Cerebellar nuclear complex (tissue), 1 donor: ENCODE measurements at regions not wholly inside any gene's neighbourhood (a gene's known extent, or its start where the extent isn't known, plus 50 kb on each side); places are given as distances from the start of the nearest gene placed in this dataset.

Source experiments
- DNase-seq, 2 experiments: peaks; one replicate each; lab custom pipeline; 2025; lab: John Stamatoyannopoulos, UW

GRCh38 chr18:55047546-55047945 is 88.3 kb upstream of the CCDC68 start:
- no peak for DNase-seq

GRCh38 chr18:55041366-55041765 is 82.1 kb upstream of the CCDC68 start:
- no peak for DNase-seq

- no peak for DNase-seq
These were observed 78.9 kb upstream of the CCDC68 start for GRCh38 chr18:55038162-55038561.

- DNase-seq, result no peak
These were observed 75.5 kb upstream of the CCDC68 start for GRCh38 chr18:55034742-55035141.

- DNase-seq, result no peak
These were observed 72.7 kb upstream of the CCDC68 start for GRCh38 chr18:55031979-55032378.

GRCh38 chr18:55031576-55031975 is 72.3 kb upstream of the CCDC68 start:
- no peak for DNase-seq

- no peak for DNase-seq
These were observed 71.9 kb upstream of the CCDC68 start for GRCh38 chr18:55031164-55031563.

GRCh38 chr18:55024564-55024963 is 65.3 kb upstream of the CCDC68 start:
- no peak for DNase-seq

GRCh38 chr18:55018602-55019001 is 59.3 kb upstream of the CCDC68 start:
- no peak for DNase-seq

- no peak for DNase-seq
These were observed 54.8 kb upstream of the CCDC68 start for GRCh38 chr18:55014095-55014494.

- no peak for DNase-seq
These were observed 54.4 kb upstream of the CCDC68 start for GRCh38 chr18:55013685-55014084.

- DNase-seq, result no peak
These were observed 53.8 kb upstream of the CCDC68 start for GRCh38 chr18:55013086-55013485.

- no peak for DNase-seq
These were observed 52.7 kb upstream of the CCDC68 start for GRCh38 chr18:55012008-55012407.
